GM19351 (cell line): ENCODE measurements at regions not wholly inside any gene's neighbourhood (a gene's known extent, or its start where the extent isn't known, plus 50 kb on each side); places are given as distances from the start of the nearest gene placed in this dataset.
"Not testable (repeated sequence)": the region's sequence is repeated elsewhere in the genome, so short reads cannot be mapped to it uniquely, and the experiment has no call there.

Experiments
- ATAC-seq: cut with Tn5 transposase; IDR thresholded peaks from one replicate; pipeline ENCODE4 v1.9.1; 2021; ENCODE audit warnings: mild to moderate bottlenecking, moderate library complexity; ENCODE audit not compliant: unreplicated experiment

GRCh38 chr12:131192951-131193350, 239.2 kb downstream of the ADGRD1 start:
- no peak for ATAC-seq

GRCh38 chr12:131194166-131194565, 240.5 kb downstream of the ADGRD1 start:
- no peak for ATAC-seq

- no peak for ATAC-seq
Observed at GRCh38 chr12:131195796-131196195, 242.1 kb downstream of the ADGRD1 start.

- ATAC-seq = no peak
Observed at GRCh38 chr12:131196220-131196619, 242.5 kb downstream of the ADGRD1 start.

- no peak for ATAC-seq
Observed at GRCh38 chr12:131197490-131197889, 243.8 kb downstream of the ADGRD1 start.

GRCh38 chr12:131199221-131199620, 245.5 kb downstream of the ADGRD1 start:
- no peak for ATAC-seq

- ATAC-seq = not testable (repeated sequence)
Observed at GRCh38 chr12:131201912-131202311, 248.2 kb downstream of the ADGRD1 start.

- no peak for ATAC-seq
Observed at GRCh38 chr12:131202592-131203378, 249.1 kb downstream of the ADGRD1 start.

- ATAC-seq = no peak
Observed at GRCh38 chr12:131203666-131204415, 250.1 kb downstream of the ADGRD1 start.

- no peak for ATAC-seq
Observed at GRCh38 chr12:131204416-131205274, 250.9 kb downstream of the ADGRD1 start.

GRCh38 chr12:131205275-131205933, 251.7 kb downstream of the ADGRD1 start:
- not testable (repeated sequence) for ATAC-seq

- not testable (repeated sequence) for ATAC-seq
Observed at GRCh38 chr12:131206630-131207299, 253.1 kb downstream of the ADGRD1 start.

- not testable (repeated sequence) for ATAC-seq
Observed at GRCh38 chr12:131207300-131207660, 253.6 kb downstream of the ADGRD1 start.

- ATAC-seq = not testable (repeated sequence)
Observed at GRCh38 chr12:131207841-131208240, 254.1 kb downstream of the ADGRD1 start.

GRCh38 chr12:131208425-131208824, 254.7 kb downstream of the ADGRD1 start:
- no peak for ATAC-seq

GRCh38 chr12:131209082-131210070, 255.7 kb downstream of the ADGRD1 start:
- no peak for ATAC-seq

GRCh38 chr12:131210506-131211339, 257.0 kb downstream of the ADGRD1 start:
- ATAC-seq = no peak

- no peak for ATAC-seq
Observed at GRCh38 chr12:131211340-131211938, 257.7 kb downstream of the ADGRD1 start.
